Endothelial cell of umbilical vein (primary cell): ENCODE measurements at regions not wholly inside any gene's neighbourhood (a gene's known extent, or its start where the extent isn't known, plus 50 kb on each side); places are given as distances from the start of the nearest gene placed in this dataset.

Experiments used
- BruUV-seq: library from RNA; stranded (reverse); fragments of 400-500 nt; replicated peaks from 2 replicates; lab custom pipeline; 2021; lab: Mats Ljungman, UMichigan
- CTCF ChIA-PET: fragments of 300-600, 350-600 bp; sonication (Branson Sonifier 250); formaldehyde crosslinking; loops from one replicate; lab custom pipeline; 2021; ENCODE audit warnings: antibody characterized with exemption, inconsistent platforms; lab: Charles Lee
- POLR2A ChIA-PET: fragments of 300-600, 350-600 bp; sonication (Branson Sonifier 250); formaldehyde crosslinking; loops from one replicate; lab custom pipeline; 2021; ENCODE audit warnings: antibody characterized with exemption, inconsistent platforms; lab: Charles Lee
- DNase-seq: peaks from one replicate; pipeline ENCODE4 v3.0.0-alpha.2; 2011; ENCODE audit warnings: low read depth, low spot score
- FAIRE-seq: peaks from 2 replicates; lab custom pipeline; 2011; peaks lifted over from hg19 to GRCh38; lab: Jason Lieb, UNC
- H2AFZ ChIP-seq: 2 replicates; pipeline ENCODE4 v1.6.0; 2012; ENCODE audit warnings: low read depth, low read length, control low read depth, inconsistent platforms
- H3K27ac ChIP-seq: 2 replicates; pipeline ENCODE4 v1.5.1; 2011; ENCODE audit warnings: low read depth, mild to moderate bottlenecking, control low read depth, low read length, moderate library complexity; ENCODE audit not compliant: insufficient read depth
- H3K27me3 ChIP-seq, 2 experiments: 2 replicates each; pipeline versions ENCODE4 v1.6.0 to v1.6.1; 2011; ENCODE audit warnings: low read length in 2 of 2, mixed read lengths in 1 of 2; ENCODE audit not compliant: control insufficient read depth in 2 of 2, insufficient read depth in 2 of 2
- H3K36me3 ChIP-seq, 2 experiments: 2 replicates in 1 of 2; 3 replicates in 1 of 2; pipeline ENCODE4 v1.5.1; 2011; ENCODE audit warnings: low read length in 2 of 2, mild to moderate bottlenecking in 1 of 2, moderate library complexity in 1 of 2; ENCODE audit not compliant: control insufficient read depth in 2 of 2, insufficient read depth in 2 of 2; ENCODE audit errors: extremely low read depth in 1 of 2
- H3K4me1 ChIP-seq: 3 replicates; pipeline ENCODE4 v1.5.1; 2011; ENCODE audit warnings: mild to moderate bottlenecking, low read length; ENCODE audit not compliant: control insufficient read depth, insufficient read depth; ENCODE audit errors: extremely low read depth
- H3K4me2 ChIP-seq: 2 replicates; pipeline ENCODE4 v1.6.1; 2011; ENCODE audit warnings: low read length, control low read depth, mixed read lengths; ENCODE audit not compliant: insufficient read depth
- H3K4me3 ChIP-seq, 3 experiments: fragments of 200-600 bp in 1 of 3; sonication (generic), shearing (Covaris generic) in 1 of 3; replicated peaks in 1 of 3; 2 replicates each; pipeline ENCODE4 v1.5.1; 2011 to 2016; ENCODE audit warnings: control low read depth in 3 of 3, low read length in 3 of 3, mild to moderate bottlenecking in 2 of 3, inconsistent platforms in 1 of 3, low read depth in 1 of 3, moderate library complexity in 1 of 3; ENCODE audit not compliant: insufficient read depth in 1 of 3
- H3K79me2 ChIP-seq: 2 replicates; pipeline ENCODE4 v1.6.0; 2012; ENCODE audit warnings: low read length, inconsistent platforms; ENCODE audit not compliant: control insufficient read depth, insufficient read depth
- H3K9ac ChIP-seq: replicated peaks from 2 replicates; pipeline ENCODE3; 2011; ENCODE audit warnings: low read length, control low read depth; ENCODE audit not compliant: insufficient read depth; ENCODE audit errors: extremely low read depth
- H3K9me1 ChIP-seq: replicated peaks from 3 replicates; pipeline ENCODE4 v1.6.0; 2011; ENCODE audit warnings: mild to moderate bottlenecking, low read length; ENCODE audit not compliant: control insufficient read depth, insufficient read depth; ENCODE audit errors: extremely low read depth
- H3K9me3 ChIP-seq: replicated peaks from 2 replicates; pipeline ENCODE4 v1.5.1; 2012; ENCODE audit warnings: low read length, inconsistent platforms; ENCODE audit not compliant: control insufficient read depth, insufficient read depth
- H4K20me1 ChIP-seq: replicated peaks from 2 replicates; pipeline ENCODE3; 2011; ENCODE audit warnings: mild to moderate bottlenecking, low read length; ENCODE audit not compliant: control insufficient read depth, insufficient read depth; ENCODE audit errors: extremely low read depth
- EZH2 ChIP-seq: IDR thresholded peaks from 2 replicates; pipeline ENCODE4 v1.6.1; 2012; ENCODE audit warnings: borderline replicate concordance, low read depth, mild to moderate bottlenecking, moderate library complexity, low read length, inconsistent platforms; ENCODE audit not compliant: severe bottlenecking
- FOS ChIP-seq: IDR thresholded peaks from 2 replicates; pipeline ENCODE4 v1.6.1; 2011; ENCODE audit warnings: mild to moderate bottlenecking, low read length, moderate library complexity, borderline replicate concordance; ENCODE audit not compliant: insufficient read depth
- GATA2 ChIP-seq: IDR thresholded peaks from 2 replicates; pipeline ENCODE4 v1.7.0; 2011; ENCODE audit warnings: low read depth, mild to moderate bottlenecking, moderate library complexity, mixed read lengths, low read length; ENCODE audit not compliant: insufficient read length, insufficient read depth
- JUN ChIP-seq: IDR thresholded peaks from 2 replicates; pipeline ENCODE4 v1.6.1; 2011; ENCODE audit warnings: borderline replicate concordance, low read depth; ENCODE audit not compliant: insufficient read length, insufficient read depth
- MYC ChIP-seq: IDR thresholded peaks from one replicate; pipeline ENCODE4 v1.6.1; 2011; ENCODE audit warnings: mild to moderate bottlenecking, low read depth, low read length
- POLR2A ChIP-seq: IDR thresholded peaks from 2 replicates; pipeline ENCODE4 v1.6.1; 2012; ENCODE audit warnings: low read depth, mild to moderate bottlenecking, control low read depth, low read length
- POLR2AphosphoS5 ChIP-seq: IDR thresholded peaks from 2 replicates; pipeline ENCODE4 v1.6.1; 2012; ENCODE audit warnings: low read depth, mild to moderate bottlenecking, control low read depth, low read length, moderate library complexity; ENCODE audit not compliant: insufficient read depth
- dilution Hi-C: fragments of 300-500 bp; cut with MboI; formaldehyde crosslinking; loops from one replicate; pipeline ENCODE4 v1.15.0; 2019; ENCODE audit warnings: low sequenced_read_pairs; ENCODE audit not compliant: extremely low pct_ligation_motif_present
- intact Hi-C: fragments of 100-400 bp; cut with micrococcal nuclease; formaldehyde crosslinking; loops from one replicate; pipeline ENCODE4 v1.10.0; 2022
- TF ChIP-seq, protein P1 (sequence below), 2 donors: IDR thresholded peaks; 1 replicate in 1 of 2; 2 replicates in 1 of 2; pipeline ENCODE4 v1.5.1; 2011; ENCODE audit warnings: low read length in 2 of 2, mild to moderate bottlenecking in 2 of 2, moderate library complexity in 2 of 2, control low read depth in 1 of 2, inconsistent platforms in 1 of 2, low read depth in 1 of 2; ENCODE audit not compliant: insufficient read depth in 1 of 2; ENCODE audit errors: extremely low read depth in 1 of 2
- TF ChIP-seq, protein P2 (sequence below): IDR thresholded peaks from 2 replicates; pipeline ENCODE4 v1.6.1; 2011; ENCODE audit not compliant: insufficient read depth, insufficient read length

DNA sequence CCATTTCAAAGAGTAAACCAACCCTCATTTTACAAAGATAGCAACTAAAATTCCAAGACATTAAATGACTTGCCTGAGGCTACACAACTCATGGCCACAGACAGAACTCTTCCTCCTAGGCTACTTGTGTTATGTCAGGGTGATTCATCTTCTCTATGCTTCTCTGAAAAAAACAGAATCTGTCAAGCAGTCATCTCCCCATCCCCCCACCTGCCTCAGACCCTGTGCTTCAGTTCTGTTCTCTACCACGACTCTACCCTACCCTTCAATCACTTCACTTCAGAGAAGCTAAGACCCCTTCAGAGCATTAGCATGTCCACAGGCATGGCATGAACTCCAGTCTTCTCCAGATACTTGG, 277.7 kb upstream of the PTGER4 start:
- Histone ChIP-seq H3K36me3 (no peaks in the 10 kb centered on the region), H3K9me3 (no peaks in the 10 kb centered on the region), H2AFZ (no peak overlapping the region), H3K4me1 (peaks cover 8% of the 10 kb centered on the region), H3K4me2 (no peak overlapping the region), H4K20me1 (no peaks in the 10 kb centered on the region), H3K4me3 (no peak overlapping the region), H3K27me3 (no peaks in the 10 kb centered on the region), H3K79me2 (no peaks in the 10 kb centered on the region), H3K9ac (no peak overlapping the region), H3K27ac (no peak overlapping the region), H3K9me1 (no peaks in the 10 kb centered on the region)
- no peak for TF ChIP-seq POLR2A
- TF ChIP-seq FOS, result no peak
- TF ChIP-seq, protein P1, sequence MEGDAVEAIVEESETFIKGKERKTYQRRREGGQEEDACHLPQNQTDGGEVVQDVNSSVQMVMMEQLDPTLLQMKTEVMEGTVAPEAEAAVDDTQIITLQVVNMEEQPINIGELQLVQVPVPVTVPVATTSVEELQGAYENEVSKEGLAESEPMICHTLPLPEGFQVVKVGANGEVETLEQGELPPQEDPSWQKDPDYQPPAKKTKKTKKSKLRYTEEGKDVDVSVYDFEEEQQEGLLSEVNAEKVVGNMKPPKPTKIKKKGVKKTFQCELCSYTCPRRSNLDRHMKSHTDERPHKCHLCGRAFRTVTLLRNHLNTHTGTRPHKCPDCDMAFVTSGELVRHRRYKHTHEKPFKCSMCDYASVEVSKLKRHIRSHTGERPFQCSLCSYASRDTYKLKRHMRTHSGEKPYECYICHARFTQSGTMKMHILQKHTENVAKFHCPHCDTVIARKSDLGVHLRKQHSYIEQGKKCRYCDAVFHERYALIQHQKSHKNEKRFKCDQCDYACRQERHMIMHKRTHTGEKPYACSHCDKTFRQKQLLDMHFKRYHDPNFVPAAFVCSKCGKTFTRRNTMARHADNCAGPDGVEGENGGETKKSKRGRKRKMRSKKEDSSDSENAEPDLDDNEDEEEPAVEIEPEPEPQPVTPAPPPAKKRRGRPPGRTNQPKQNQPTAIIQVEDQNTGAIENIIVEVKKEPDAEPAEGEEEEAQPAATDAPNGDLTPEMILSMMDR (IDR thresholded peaks at IDR 0.05; ENCODE audit: extremely low read depth in 1 of 2, insufficient read depth in 1 of 2, low read depth in 1 of 2, low read length in 2 of 2), result no peak
- no peak for TF ChIP-seq MYC
- TF ChIP-seq JUN, result no peak
- TF ChIP-seq GATA2, result no peak
- TF ChIP-seq EZH2, result no peak
- no peak for TF ChIP-seq POLR2AphosphoS5
- TF ChIP-seq, protein P2, sequence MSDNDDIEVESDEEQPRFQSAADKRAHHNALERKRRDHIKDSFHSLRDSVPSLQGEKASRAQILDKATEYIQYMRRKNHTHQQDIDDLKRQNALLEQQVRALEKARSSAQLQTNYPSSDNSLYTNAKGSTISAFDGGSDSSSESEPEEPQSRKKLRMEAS, result no peak
- no peak for DNase-seq
- POLR2A ChIA-PET, result no interaction called here
- FAIRE-seq, result no peak
- BruUV-seq, result no TSS peak
- dilution Hi-C loops (no loop called here), intact Hi-C loops (no loop called here)
- CTCF ChIA-PET, result interaction anchor here (1.1 kb wide), 1 partner anchor 10 kb away, joined by 5 read pairs; no protein-coding TSS in a partner anchor
